Neural cell (in vitro differentiated cells): ENCODE measurements at regions not wholly inside any gene's neighbourhood (a gene's known extent, or its start where the extent isn't known, plus 50 kb on each side); places are given as distances from the start of the nearest gene placed in this dataset.

Experiments used
- H2AFZ ChIP-seq: fragments of 200-600, 300-800 bp; sonication (generic), shearing (Covaris generic); 2 replicates; pipeline ENCODE4 v1.6.0; 2014; ENCODE audit warnings: low read depth, mild to moderate bottlenecking, antibody characterized with exemption, low read length, moderate library complexity
- H3F3A ChIP-seq: fragments of 200-600 bp; shearing (Covaris generic); 2 replicates; pipeline ENCODE4 v1.6.1; 2016; ENCODE audit warnings: mild to moderate bottlenecking, moderate library complexity, mixed read lengths, antibody characterized with exemption, low read length; ENCODE audit not compliant: insufficient read depth, poor library complexity, severe bottlenecking
- H3K27ac ChIP-seq: fragments of 200-600, 300-800 bp; sonication (generic), shearing (Covaris generic); 2 replicates; pipeline ENCODE4 v1.5.1; 2014; ENCODE audit warnings: mild to moderate bottlenecking, low read length, moderate library complexity
- H3K27me3 ChIP-seq: fragments of 300-800, 200-600 bp; sonication (generic), shearing (Covaris generic); 2 replicates; pipeline ENCODE4 v1.6.0; 2014; ENCODE audit warnings: mild to moderate bottlenecking, low read depth, low read length, moderate library complexity; ENCODE audit not compliant: insufficient read depth
- H3K36me3 ChIP-seq: fragments of 300-800, 200-600 bp; sonication (generic), shearing (Covaris generic); 2 replicates; pipeline ENCODE4 v1.5.1; 2014; ENCODE audit warnings: mild to moderate bottlenecking, antibody characterized with exemption, low read length, moderate library complexity; ENCODE audit not compliant: insufficient read depth
- H3K4me2 ChIP-seq: fragments of 300-800, 200-600 bp; sonication (generic), shearing (Covaris generic); 2 replicates; pipeline ENCODE4 v1.6.0; 2014; ENCODE audit warnings: mild to moderate bottlenecking, low read length
- H3K4me3 ChIP-seq: fragments of 300-800, 200-600 bp; sonication (generic), shearing (Covaris generic); 2 replicates; pipeline ENCODE4 v1.5.1; 2014; ENCODE audit warnings: mild to moderate bottlenecking, low read length, moderate library complexity
- H3K79me2 ChIP-seq: fragments of 200-600 bp; shearing (Covaris generic); replicated peaks from 2 replicates; pipeline ENCODE4 v1.6.0; 2014; ENCODE audit warnings: mild to moderate bottlenecking, low read length, moderate library complexity; ENCODE audit not compliant: insufficient read depth
- H3K9ac ChIP-seq: fragments of 300-800, 200-600 bp; sonication (generic), shearing (Covaris generic); 2 replicates; pipeline ENCODE4 v1.6.1; 2016; ENCODE audit warnings: mild to moderate bottlenecking, low read length, mixed read lengths
- H3K9me2 ChIP-seq: fragments of 200-600 bp; shearing (Covaris generic); 2 replicates; pipeline ENCODE4 v1.6.1; 2016; ENCODE audit warnings: mild to moderate bottlenecking, low read length, mixed read lengths; ENCODE audit not compliant: insufficient read depth
- H3K9me3 ChIP-seq: fragments of 200-600, 300-800 bp; sonication (generic), shearing (Covaris generic); 2 replicates; pipeline ENCODE4 v1.6.1; 2016; ENCODE audit warnings: mild to moderate bottlenecking, mixed run types, low read length, moderate library complexity, mixed read lengths
- H4K20me1 ChIP-seq: fragments of 200-600 bp; shearing (Covaris generic); 2 replicates; pipeline ENCODE4 v1.6.1; 2016; ENCODE audit warnings: mild to moderate bottlenecking, mixed run types; ENCODE audit not compliant: insufficient read depth
- CTCF ChIP-seq: fragments of 450-650 bp; IDR thresholded peaks from 2 replicates; pipeline ENCODE4 v1.5.1; 2014; ENCODE audit warnings: antibody characterized with exemption, mild to moderate bottlenecking, moderate library complexity; ENCODE audit not compliant: poor library complexity, severe bottlenecking
- EP300 ChIP-seq: fragments of 450-650 bp; conservative IDR thresholded peaks from 2 replicates; pipeline ENCODE4 v1.6.1; 2014; ENCODE audit warnings: antibody characterized with exemption, mild to moderate bottlenecking, moderate library complexity; ENCODE audit not compliant: poor library complexity, severe bottlenecking
- EZH2 ChIP-seq: fragments of 200-600, 300-800 bp; shearing (Covaris generic), sonication (generic); IDR thresholded peaks from 2 replicates; pipeline ENCODE4 v1.6.1; 2014; ENCODE audit warnings: antibody characterized with exemption, low read length, borderline replicate concordance, mild to moderate bottlenecking; ENCODE audit not compliant: insufficient read depth, poor library complexity, severe bottlenecking
- MXI1 ChIP-seq: fragments of 450-650 bp; conservative IDR thresholded peaks from 2 replicates; pipeline ENCODE4 v1.6.1; 2014; ENCODE audit warnings: antibody characterized with exemption, mild to moderate bottlenecking; ENCODE audit not compliant: poor library complexity, severe bottlenecking
- POLR2AphosphoS5 ChIP-seq: IDR thresholded peaks from 2 replicates; pipeline ENCODE4 v1.6.1; 2012
- RAD21 ChIP-seq: fragments of 450-650 bp; conservative IDR thresholded peaks from 2 replicates; pipeline ENCODE4 v1.6.1; 2014; ENCODE audit warnings: antibody characterized with exemption, mild to moderate bottlenecking, moderate library complexity
- SMC3 ChIP-seq: fragments of 450-650 bp; conservative IDR thresholded peaks from 2 replicates; pipeline ENCODE4 v1.6.1; 2014; ENCODE audit warnings: antibody characterized with exemption, mild to moderate bottlenecking, moderate library complexity; ENCODE audit not compliant: poor library complexity
- TAF1 ChIP-seq: IDR thresholded peaks from 2 replicates; pipeline ENCODE4 v1.6.1; 2012; ENCODE audit warnings: low read depth
- TF ChIP-seq, protein P1 (sequence below): IDR thresholded peaks from 2 replicates; pipeline ENCODE4 v1.6.1; 2012; ENCODE audit warnings: borderline replicate concordance

DNA sequence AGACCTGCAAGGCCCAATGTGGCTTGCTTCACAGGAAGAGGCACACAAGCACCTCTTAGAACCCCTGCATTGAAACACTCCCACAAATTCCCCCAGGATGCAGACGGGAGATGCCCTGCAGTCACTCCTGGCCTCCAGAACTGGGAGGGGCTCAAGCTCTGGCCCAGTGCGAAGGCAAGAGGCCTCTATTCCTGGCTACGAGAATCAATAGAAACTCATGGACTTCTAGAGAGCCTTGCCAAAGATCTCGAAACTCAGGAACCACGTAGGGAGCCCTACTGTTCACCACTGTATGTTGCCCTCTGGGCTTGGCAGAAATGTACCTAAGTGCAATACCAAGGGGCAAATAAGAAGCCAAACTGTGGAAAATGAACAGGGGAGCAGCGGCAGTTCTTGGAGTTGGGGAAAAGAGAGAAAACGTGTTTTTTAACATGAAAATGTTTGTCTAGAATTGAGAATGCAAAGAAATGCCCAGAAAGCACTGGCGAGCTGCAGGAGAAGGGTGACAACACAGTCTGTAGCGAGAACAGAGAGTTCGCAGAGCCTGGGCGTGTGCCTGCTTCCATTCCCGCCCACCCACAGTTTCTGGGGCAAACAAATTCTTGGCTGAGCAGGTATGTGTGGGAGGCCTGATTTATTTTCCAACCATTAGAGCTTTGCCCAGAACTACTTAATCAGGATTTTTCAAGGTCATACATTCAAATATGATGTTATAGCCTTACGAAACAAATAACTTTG, 260.5 kb upstream of the KLF14 start:
- H3K27ac ChIP-seq: no peak overlapping the region
- H3K9me2 ChIP-seq: no peaks in the 10 kb centered on the region
- H3K4me2 ChIP-seq: no peak overlapping the region
- H3K36me3 ChIP-seq: no peaks in the 10 kb centered on the region
- H2AFZ ChIP-seq: no peak overlapping the region
- TF ChIP-seq, protein P1, sequence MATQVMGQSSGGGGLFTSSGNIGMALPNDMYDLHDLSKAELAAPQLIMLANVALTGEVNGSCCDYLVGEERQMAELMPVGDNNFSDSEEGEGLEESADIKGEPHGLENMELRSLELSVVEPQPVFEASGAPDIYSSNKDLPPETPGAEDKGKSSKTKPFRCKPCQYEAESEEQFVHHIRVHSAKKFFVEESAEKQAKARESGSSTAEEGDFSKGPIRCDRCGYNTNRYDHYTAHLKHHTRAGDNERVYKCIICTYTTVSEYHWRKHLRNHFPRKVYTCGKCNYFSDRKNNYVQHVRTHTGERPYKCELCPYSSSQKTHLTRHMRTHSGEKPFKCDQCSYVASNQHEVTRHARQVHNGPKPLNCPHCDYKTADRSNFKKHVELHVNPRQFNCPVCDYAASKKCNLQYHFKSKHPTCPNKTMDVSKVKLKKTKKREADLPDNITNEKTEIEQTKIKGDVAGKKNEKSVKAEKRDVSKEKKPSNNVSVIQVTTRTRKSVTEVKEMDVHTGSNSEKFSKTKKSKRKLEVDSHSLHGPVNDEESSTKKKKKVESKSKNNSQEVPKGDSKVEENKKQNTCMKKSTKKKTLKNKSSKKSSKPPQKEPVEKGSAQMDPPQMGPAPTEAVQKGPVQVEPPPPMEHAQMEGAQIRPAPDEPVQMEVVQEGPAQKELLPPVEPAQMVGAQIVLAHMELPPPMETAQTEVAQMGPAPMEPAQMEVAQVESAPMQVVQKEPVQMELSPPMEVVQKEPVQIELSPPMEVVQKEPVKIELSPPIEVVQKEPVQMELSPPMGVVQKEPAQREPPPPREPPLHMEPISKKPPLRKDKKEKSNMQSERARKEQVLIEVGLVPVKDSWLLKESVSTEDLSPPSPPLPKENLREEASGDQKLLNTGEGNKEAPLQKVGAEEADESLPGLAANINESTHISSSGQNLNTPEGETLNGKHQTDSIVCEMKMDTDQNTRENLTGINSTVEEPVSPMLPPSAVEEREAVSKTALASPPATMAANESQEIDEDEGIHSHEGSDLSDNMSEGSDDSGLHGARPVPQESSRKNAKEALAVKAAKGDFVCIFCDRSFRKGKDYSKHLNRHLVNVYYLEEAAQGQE: no peak
- TF ChIP-seq SMC3 (no peak), POLR2AphosphoS5 (no peak), TAF1 (no peak), RAD21 (no peak), MXI1 (no peak), CTCF (no peak), EP300 (no peak)
- no peaks in the 10 kb centered on the region for H3K9me3 ChIP-seq
- H3K27me3 ChIP-seq: no peaks in the 10 kb centered on the region
- H3K9ac ChIP-seq: no peak overlapping the region
- no peaks in the 10 kb centered on the region for H3F3A ChIP-seq
- no peaks in the 10 kb centered on the region for H3K79me2 ChIP-seq
- H4K20me1 ChIP-seq: no peaks in the 10 kb centered on the region
- no peak overlapping the region for H3K4me3 ChIP-seq

DNA sequence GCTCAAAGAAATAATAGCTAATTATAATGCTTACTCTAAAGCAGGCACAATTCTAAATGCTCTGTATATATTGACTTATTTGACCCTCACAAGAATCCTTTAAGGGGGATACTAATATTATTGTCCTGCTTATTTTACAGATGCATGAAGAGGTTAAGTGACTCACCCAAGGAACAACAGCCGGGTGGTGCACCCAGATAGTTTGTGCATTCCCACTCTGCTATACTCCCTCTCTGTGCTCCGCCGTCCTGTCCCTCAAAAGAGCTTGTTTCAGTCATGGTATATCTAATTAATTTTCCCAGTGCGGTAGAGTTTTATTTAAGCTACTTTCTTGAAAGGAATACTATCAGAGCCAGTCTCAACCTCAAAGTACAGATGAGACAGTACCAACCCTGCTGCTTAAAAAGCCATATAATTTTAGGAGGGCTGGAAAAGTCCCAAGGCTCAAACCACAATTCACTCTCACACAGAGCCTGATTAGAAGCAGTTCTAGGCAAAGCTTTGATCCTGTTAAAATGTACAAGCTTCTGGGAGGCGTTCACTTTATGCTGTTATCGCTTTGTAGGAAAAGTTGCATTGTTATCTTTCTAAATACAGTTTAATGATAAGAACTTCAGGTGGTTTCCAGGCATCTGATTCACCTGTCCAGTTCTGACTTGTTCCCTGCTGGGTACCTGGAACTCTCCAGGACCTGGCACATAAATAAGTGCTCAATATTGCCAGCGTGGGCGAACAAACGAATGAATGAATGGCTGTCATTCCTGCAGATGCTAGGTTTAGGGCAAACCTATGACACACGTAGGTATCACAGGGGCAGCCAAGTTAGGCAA, 261.5 kb upstream of the KLF14 start:
- no peaks in the 10 kb centered on the region for H3K9me3 ChIP-seq
- no peaks in the 10 kb centered on the region for H3K27me3 ChIP-seq
- no peak overlapping the region for H2AFZ ChIP-seq
- H3K9me2 ChIP-seq: no peaks in the 10 kb centered on the region
- no peak overlapping the region for H3K4me2 ChIP-seq
- H3K27ac ChIP-seq: no peak overlapping the region
- no peaks in the 10 kb centered on the region for H3K79me2 ChIP-seq
- no peak overlapping the region for H3K4me3 ChIP-seq
- no peak for TF ChIP-seq POLR2AphosphoS5
- TF ChIP-seq EP300: no peak
- TF ChIP-seq MXI1: no peak
- TF ChIP-seq EZH2: no peak
- no peak for TF ChIP-seq RAD21
- TF ChIP-seq, protein P1: no peak
- no peak for TF ChIP-seq CTCF
- TF ChIP-seq SMC3: no peak
- no peak for TF ChIP-seq TAF1
- no peak overlapping the region for H3K9ac ChIP-seq
- H3K36me3 ChIP-seq: no peaks in the 10 kb centered on the region
- no peaks in the 10 kb centered on the region for H4K20me1 ChIP-seq
- no peaks in the 10 kb centered on the region for H3F3A ChIP-seq
